ENCODE measurements at regions not wholly inside any gene's neighbourhood (a gene's known extent, or its start where the extent isn't known, plus 50 kb on each side); places are given as distances from the start of the nearest gene placed in this dataset.

- TF ChIP-seq CREB1 (IDR thresholded peaks at IDR 0.05; ENCODE audit: low read depth) (no peak), TEAD4 (IDR thresholded peaks at IDR 0.05) (no peak), EP300 (IDR thresholded peaks at IDR 0.05; ENCODE audit: borderline replicate concordance) (no peak), RAD21 (IDR thresholded peaks at IDR 0.05; ENCODE audit: low read depth) (no peak), MAX (IDR thresholded peaks at IDR 0.05) (no peak), REST (IDR thresholded peaks at IDR 0.05; ENCODE audit: low read depth) (no peak), EGR1 (IDR thresholded peaks at IDR 0.05) (no peak), CEBPB (IDR thresholded peaks at IDR 0.05) (no peak), TAF1 (IDR thresholded peaks at IDR 0.05; ENCODE audit: low read depth) (no peak), YY1 (IDR thresholded peaks at IDR 0.05; ENCODE audit: low read depth) (no peak), NFIC (IDR thresholded peaks at IDR 0.05) (no peak), ZBTB7A (IDR thresholded peaks at IDR 0.05; ENCODE audit: low read depth) (no peak), TCF12 (IDR thresholded peaks at IDR 0.05; ENCODE audit: low read depth) (no peak)
These were observed 83.5 kb upstream of the WNT7B start for GRCh38 chr22:46060292-46061123.
